GM10266 (cell line): ENCODE measurements at regions not wholly inside any gene's neighbourhood (a gene's known extent, or its start where the extent isn't known, plus 50 kb on each side); places are given as distances from the start of the nearest gene placed in this dataset.

Experiments
- DNase-seq: peaks from one replicate; pipeline ENCODE4 v3.0.0; 2012; ENCODE audit errors: extremely low spot score
- CTCF ChIP-seq: IDR thresholded peaks from 2 replicates; pipeline ENCODE4 v1.5.1; 2012; ENCODE audit warnings: mild to moderate bottlenecking, low read depth; ENCODE audit not compliant: control insufficient read depth, insufficient read depth; ENCODE audit errors: missing control alignments

- TF ChIP-seq CTCF, result no peak
- peak; percentile 92 for DNase-seq
Measured at GRCh38 chr15:62389885-62390790, 225.1 kb upstream of the C2CD4B start, which contains the start of gene TLN2. Gene TLN2, plus strand, starts transcription at chr15:62390550.

DNA sequence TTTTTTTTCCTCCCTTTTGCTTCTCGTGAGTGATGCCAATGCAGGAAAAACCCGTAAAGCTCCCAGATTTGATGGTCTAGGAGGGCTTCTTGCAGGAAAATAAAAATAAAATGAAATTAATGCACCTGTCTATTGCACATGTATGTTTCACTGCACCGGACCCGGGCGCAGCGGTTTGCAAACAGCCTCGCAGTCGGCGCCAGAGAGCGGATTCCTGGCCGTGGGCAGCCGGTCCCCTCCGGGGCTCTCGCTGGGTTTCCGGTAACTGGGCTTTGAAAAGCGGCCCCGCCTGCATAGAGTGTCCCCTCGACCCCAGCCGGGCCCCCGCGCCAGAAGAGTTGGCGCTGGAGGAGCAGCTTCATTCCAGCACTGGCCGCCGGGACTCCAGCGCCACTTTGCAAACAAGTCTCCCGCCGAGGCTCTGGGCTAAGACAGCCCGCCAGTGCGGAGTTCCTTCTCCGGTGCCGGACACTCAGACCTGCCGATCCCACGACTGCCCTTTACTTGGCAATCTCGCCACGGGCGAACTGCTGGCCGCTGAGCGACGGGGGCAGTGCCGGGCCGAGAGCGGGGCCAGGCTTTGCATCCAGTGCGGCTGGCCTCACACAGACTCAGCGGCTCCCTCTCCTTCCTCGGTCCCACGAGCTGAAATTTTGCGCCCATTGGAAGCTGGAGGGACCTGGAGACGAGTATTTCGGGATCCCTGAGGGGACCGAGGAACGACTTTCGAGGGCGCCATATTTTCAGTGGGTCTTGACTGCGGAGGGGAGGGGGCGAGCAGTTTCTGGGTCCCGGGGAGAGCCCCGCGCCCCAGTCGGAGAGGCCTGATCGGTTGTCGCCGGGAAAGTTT, 225.9 kb upstream of the C2CD4B start:
- no peak for TF ChIP-seq CTCF
- DNase-seq, result peak; percentile 51

- TF ChIP-seq CTCF, result peak; percentile 40
- DNase-seq, result peak; percentile 51
Measured at GRCh38 chr15:62391641-62392262, 226.7 kb upstream of the C2CD4B start.

DNA sequence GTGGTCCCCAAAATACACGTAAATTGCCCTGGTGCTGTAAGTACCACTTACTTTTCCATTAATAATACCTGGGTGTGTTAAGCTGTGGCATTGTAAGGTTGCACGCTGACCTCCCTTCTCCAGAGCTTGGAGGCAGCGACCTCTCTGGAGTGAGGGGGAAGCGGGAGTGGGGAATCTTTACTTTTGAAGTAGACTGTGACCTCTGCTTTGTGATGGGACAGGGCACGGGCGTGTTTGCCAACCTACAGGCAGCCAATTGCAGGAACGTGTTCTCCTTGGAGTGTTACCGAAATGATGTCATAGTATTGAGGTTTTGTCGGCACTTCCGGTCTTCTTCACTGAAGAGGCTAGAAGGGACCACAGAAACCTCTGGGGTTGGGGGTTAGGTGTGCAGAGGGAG, 227.3 kb upstream of the C2CD4B start:
- no peak for TF ChIP-seq CTCF
- no peak for DNase-seq

DNA sequence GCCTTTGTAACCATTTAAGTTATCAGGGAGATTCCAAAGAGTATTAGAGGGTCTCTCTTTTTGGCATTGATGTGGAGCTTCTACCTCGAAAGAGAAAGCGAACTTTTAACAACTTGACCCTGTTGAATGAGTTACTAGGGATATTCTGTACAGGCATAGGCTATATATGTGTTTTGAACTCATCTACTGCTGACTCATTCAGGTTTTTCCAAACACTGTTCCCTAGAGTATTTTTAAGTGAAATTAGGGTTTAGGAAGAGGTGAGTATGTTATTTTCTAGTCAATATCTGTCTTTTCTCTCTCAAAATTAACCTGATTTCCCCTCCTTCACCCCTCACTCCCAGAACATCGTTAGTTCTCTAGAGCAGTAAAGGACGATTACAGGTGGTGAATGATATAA, 228.1 kb upstream of the C2CD4B start:
- DNase-seq, result no peak
- TF ChIP-seq CTCF, result no peak

- DNase-seq, result no peak
- no peak for TF ChIP-seq CTCF
Measured at GRCh38 chr15:62394079-62394478, 229.0 kb upstream of the C2CD4B start.
